Lower leg skin (tissue), 3 donors: ENCODE measurements at regions not wholly inside any gene's neighbourhood (a gene's known extent, or its start where the extent isn't known, plus 50 kb on each side); places are given as distances from the start of the nearest gene placed in this dataset.
"Not testable (repeated sequence)": the region's sequence is repeated elsewhere in the genome, so short reads cannot be mapped to it uniquely, and the experiment has no call there.

Experiments used
- POLR2A ChIP-seq, 2 donors: fragments of 450-650 bp; IDR thresholded peaks; one replicate each; pipeline ENCODE4 v1.6.1; 2016 to 2017; ENCODE audit warnings: antibody characterized with exemption in 2 of 2, mild to moderate bottlenecking in 1 of 2, moderate library complexity in 1 of 2
- TF ChIP-seq, protein P1 (sequence below), 3 donors: fragments of 450-650 bp; IDR thresholded peaks; one replicate each; pipeline ENCODE4 v1.5.1; 2016; ENCODE audit warnings: antibody characterized with exemption in 3 of 3, mild to moderate bottlenecking in 3 of 3, moderate library complexity in 2 of 3

GRCh38 chr14:105981517-105982302 lies 455.3 kb downstream of the TMEM121 start:
- TF ChIP-seq, protein P1, sequence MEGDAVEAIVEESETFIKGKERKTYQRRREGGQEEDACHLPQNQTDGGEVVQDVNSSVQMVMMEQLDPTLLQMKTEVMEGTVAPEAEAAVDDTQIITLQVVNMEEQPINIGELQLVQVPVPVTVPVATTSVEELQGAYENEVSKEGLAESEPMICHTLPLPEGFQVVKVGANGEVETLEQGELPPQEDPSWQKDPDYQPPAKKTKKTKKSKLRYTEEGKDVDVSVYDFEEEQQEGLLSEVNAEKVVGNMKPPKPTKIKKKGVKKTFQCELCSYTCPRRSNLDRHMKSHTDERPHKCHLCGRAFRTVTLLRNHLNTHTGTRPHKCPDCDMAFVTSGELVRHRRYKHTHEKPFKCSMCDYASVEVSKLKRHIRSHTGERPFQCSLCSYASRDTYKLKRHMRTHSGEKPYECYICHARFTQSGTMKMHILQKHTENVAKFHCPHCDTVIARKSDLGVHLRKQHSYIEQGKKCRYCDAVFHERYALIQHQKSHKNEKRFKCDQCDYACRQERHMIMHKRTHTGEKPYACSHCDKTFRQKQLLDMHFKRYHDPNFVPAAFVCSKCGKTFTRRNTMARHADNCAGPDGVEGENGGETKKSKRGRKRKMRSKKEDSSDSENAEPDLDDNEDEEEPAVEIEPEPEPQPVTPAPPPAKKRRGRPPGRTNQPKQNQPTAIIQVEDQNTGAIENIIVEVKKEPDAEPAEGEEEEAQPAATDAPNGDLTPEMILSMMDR (IDR thresholded peaks at IDR 0.05) = not testable (repeated sequence)
- TF ChIP-seq POLR2A (IDR thresholded peaks at IDR 0.05) = not testable (repeated sequence)
